Keratinocyte (primary cell): ENCODE measurements at regions not wholly inside any gene's neighbourhood (a gene's known extent, or its start where the extent isn't known, plus 50 kb on each side); places are given as distances from the start of the nearest gene placed in this dataset.

Experiments used
- EZH2 ChIP-seq: IDR thresholded peaks from one replicate; pipeline ENCODE4 v1.6.1; 2012; ENCODE audit warnings: inconsistent platforms, mild to moderate bottlenecking, low read length, moderate library complexity
- TF ChIP-seq, protein P1 (sequence below), 3 experiments: IDR thresholded peaks in 1 of 3; conservative IDR thresholded peaks in 1 of 3; optimal IDR thresholded peaks in 1 of 3; 2 replicates in 2 of 3; 3 replicates in 1 of 3; pipeline versions ENCODE3 to v1.5.1; 2011; ENCODE audit warnings: low read length in 3 of 3, mild to moderate bottlenecking in 3 of 3, moderate library complexity in 2 of 3, control low read depth in 1 of 3, inconsistent platforms in 1 of 3; ENCODE audit not compliant: insufficient read depth in 2 of 3; ENCODE audit errors: extremely low read depth in 1 of 3

DNA sequence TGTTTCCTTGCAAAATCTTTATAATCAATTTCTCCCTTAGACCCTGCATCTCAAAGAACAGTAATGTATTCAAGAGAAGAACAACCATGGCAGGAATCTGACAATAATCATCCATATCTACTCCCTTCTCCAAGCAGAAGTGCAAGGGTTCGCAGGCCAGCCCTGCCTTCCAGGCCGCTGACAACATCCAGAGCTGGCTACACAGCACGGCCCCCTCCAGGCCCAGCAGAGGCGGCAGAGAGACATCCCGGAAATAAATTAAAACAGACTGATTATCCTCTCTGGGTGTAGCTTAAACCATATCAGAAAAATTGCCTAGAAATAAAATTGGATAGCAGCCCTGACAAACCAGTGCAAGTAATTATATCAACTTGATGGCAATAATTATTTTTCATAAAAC lies 223.3 kb downstream of the FAM43A start:
- no peak for TF ChIP-seq EZH2
- TF ChIP-seq, protein P1, sequence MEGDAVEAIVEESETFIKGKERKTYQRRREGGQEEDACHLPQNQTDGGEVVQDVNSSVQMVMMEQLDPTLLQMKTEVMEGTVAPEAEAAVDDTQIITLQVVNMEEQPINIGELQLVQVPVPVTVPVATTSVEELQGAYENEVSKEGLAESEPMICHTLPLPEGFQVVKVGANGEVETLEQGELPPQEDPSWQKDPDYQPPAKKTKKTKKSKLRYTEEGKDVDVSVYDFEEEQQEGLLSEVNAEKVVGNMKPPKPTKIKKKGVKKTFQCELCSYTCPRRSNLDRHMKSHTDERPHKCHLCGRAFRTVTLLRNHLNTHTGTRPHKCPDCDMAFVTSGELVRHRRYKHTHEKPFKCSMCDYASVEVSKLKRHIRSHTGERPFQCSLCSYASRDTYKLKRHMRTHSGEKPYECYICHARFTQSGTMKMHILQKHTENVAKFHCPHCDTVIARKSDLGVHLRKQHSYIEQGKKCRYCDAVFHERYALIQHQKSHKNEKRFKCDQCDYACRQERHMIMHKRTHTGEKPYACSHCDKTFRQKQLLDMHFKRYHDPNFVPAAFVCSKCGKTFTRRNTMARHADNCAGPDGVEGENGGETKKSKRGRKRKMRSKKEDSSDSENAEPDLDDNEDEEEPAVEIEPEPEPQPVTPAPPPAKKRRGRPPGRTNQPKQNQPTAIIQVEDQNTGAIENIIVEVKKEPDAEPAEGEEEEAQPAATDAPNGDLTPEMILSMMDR (optimal IDR thresholded peaks at IDR 0.05 in 1 of 3, IDR thresholded peaks at IDR 0.05 in 1 of 3, conservative IDR thresholded peaks at IDR 0.05 in 1 of 3; ENCODE audit: extremely low read depth in 1 of 3, insufficient read depth in 2 of 3, low read length in 3 of 3): no peak
